K562 (cell line): ENCODE measurements at regions not wholly inside any gene's neighbourhood (a gene's known extent, or its start where the extent isn't known, plus 50 kb on each side); places are given as distances from the start of the nearest gene placed in this dataset.

Experiments
- ATAC-seq: fragments of 200-7000 bp; cut with Tn5 transposase; 3 replicates; pipeline ENCODE4 v1.9.1; 2020; ENCODE audit warnings: moderate library complexity
- BruUV-seq: library from RNA; stranded (reverse); fragments of 400-500 nt; replicated peaks from 2 replicates; lab custom pipeline; 2021; lab: Mats Ljungman, UMichigan
- CTCF ChIA-PET: fragments of 300-600 bp; formaldehyde crosslinking; extraction: SDS; loops from one replicate; lab custom pipeline; 2021; ENCODE audit warnings: low intra/inter-chr PET ratio; lab: Yijun Ruan, JAX
- POLR2A ChIA-PET: fragments of 300-600, 350-650 bp; sonication (Branson Sonifier 250); formaldehyde crosslinking; extraction: SDS; loops from one replicate; lab custom pipeline; 2021; ENCODE audit warnings: antibody characterized with exemption, inconsistent platforms; lab: Yijun Ruan, JAX
- DNase-seq, 4 experiments: peaks; one replicate each; pipeline versions ENCODE4 v3.0.0 to v3.0.0-alpha.2; 2011 to 2018; ENCODE audit warnings: low spot score in 3 of 4, mixed read lengths in 3 of 4; ENCODE audit errors: extremely low read depth in 1 of 4
- FAIRE-seq: peaks from 2 replicates; lab custom pipeline; 2011; peaks lifted over from hg19 to GRCh38; lab: Jason Lieb, UNC
- H2AFZ ChIP-seq: 2 replicates; pipeline ENCODE4 v1.6.0; 2011; ENCODE audit warnings: low read depth, low read length, control low read depth, inconsistent platforms
- H3K27ac ChIP-seq: fragments of 200-600 bp; 3 replicates; pipeline ENCODE4 v1.8.0; 2011; ENCODE audit warnings: low read depth, mild to moderate bottlenecking, control low read depth, inconsistent platforms, low read length, moderate library complexity, mixed read lengths; ENCODE audit errors: extremely low read depth
- H3K27me3 ChIP-seq, 2 experiments: fragments of 300-600 bp in 1 of 2; 2 replicates in 1 of 2; 3 replicates in 1 of 2; pipeline versions ENCODE4 v1.6.0 to v1.8.0; 2011; ENCODE audit warnings: inconsistent platforms in 2 of 2, low read length in 2 of 2, mild to moderate bottlenecking in 1 of 2, mixed read lengths in 1 of 2, moderate library complexity in 1 of 2; ENCODE audit not compliant: control insufficient read depth in 2 of 2, insufficient read depth in 2 of 2
- H3K36me3 ChIP-seq: fragments of 300-600 bp; 3 replicates; pipeline ENCODE4 v1.8.0; 2011; ENCODE audit warnings: mild to moderate bottlenecking, low read length, inconsistent platforms; ENCODE audit not compliant: control insufficient read depth, insufficient read depth
- H3K4me1 ChIP-seq, 2 experiments: fragments of 200-600 bp in 1 of 2; replicated peaks in 1 of 2; 2 replicates in 1 of 2; 3 replicates in 1 of 2; pipeline versions ENCODE4 v1.5.1 to v1.8.0; 2011; ENCODE audit warnings: inconsistent platforms in 2 of 2, low read length in 2 of 2, mild to moderate bottlenecking in 1 of 2, mixed read lengths in 1 of 2, moderate library complexity in 1 of 2; ENCODE audit not compliant: control insufficient read depth in 2 of 2, insufficient read depth in 2 of 2
- H3K4me2 ChIP-seq: 2 replicates; pipeline ENCODE4 v1.6.1; 2011; ENCODE audit warnings: low read length, control low read depth, inconsistent platforms, mixed read lengths; ENCODE audit not compliant: insufficient read depth
- H3K4me3 ChIP-seq: fragments of 200-600 bp; sonication (generic), shearing (Covaris generic); 2 replicates; pipeline ENCODE4 v1.5.1; 2016; ENCODE audit warnings: control low read depth, inconsistent platforms
- H3K79me2 ChIP-seq: fragments of 200-600 bp; 3 replicates; pipeline ENCODE4 v1.8.0; 2011; ENCODE audit warnings: low read length, inconsistent platforms; ENCODE audit not compliant: control insufficient read depth, insufficient read depth
- H3K9ac ChIP-seq, 2 experiments: 2 replicates each; pipeline versions ENCODE4 v1.6.0 to v1.6.1; 2011; ENCODE audit warnings: low read depth in 2 of 2, low read length in 2 of 2, control low read depth in 1 of 2, inconsistent platforms in 1 of 2, mild to moderate bottlenecking in 1 of 2, mixed read lengths in 1 of 2; ENCODE audit not compliant: insufficient read depth in 1 of 2
- H3K9me1 ChIP-seq: one replicate; pipeline ENCODE4 v1.6.0; 2011; ENCODE audit warnings: inconsistent platforms, mild to moderate bottlenecking, low read length, moderate library complexity; ENCODE audit not compliant: control insufficient read depth, insufficient read depth
- H3K9me3 ChIP-seq: replicated peaks from 2 replicates; pipeline ENCODE4 v1.5.1; 2011; ENCODE audit warnings: low read depth, low read length, inconsistent platforms; ENCODE audit not compliant: control insufficient read depth, insufficient read depth
- H4K20me1 ChIP-seq: replicated peaks from 2 replicates; pipeline ENCODE4 v1.6.1; 2011; ENCODE audit warnings: low read length, inconsistent platforms, mixed read lengths; ENCODE audit not compliant: control insufficient read depth, insufficient read depth
- C11orf30 ChIP-seq: fragments of 450-650 bp; IDR thresholded peaks from 2 replicates; pipeline ENCODE4 v1.6.1; 2016; ENCODE audit warnings: low read depth, mild to moderate bottlenecking
- E2F1 ChIP-seq: sonication (generic); formaldehyde crosslinking; IDR thresholded peaks from 2 replicates; pipeline ENCODE4 v1.8.1; 2023; ENCODE audit warnings: mild to moderate bottlenecking, missing genetic modification reagents, moderate library complexity
- GTF2B ChIP-seq: IDR thresholded peaks from 2 replicates; pipeline ENCODE4 v1.6.1; 2011; ENCODE audit not compliant: insufficient read length; ENCODE audit errors: extremely low read depth
- HDAC8 ChIP-seq: fragments of 450-650 bp; IDR thresholded peaks from 2 replicates; pipeline ENCODE4 v1.6.1; 2016; ENCODE audit warnings: mild to moderate bottlenecking, missing genetic modification characterization, moderate library complexity, missing compliant biosample characterization
- HEY1 ChIP-seq: fragments of 250-450 bp; sonication (Bioruptor Pico); IDR thresholded peaks from 2 replicates; pipeline ENCODE4 v1.5.0; 2020; ENCODE audit warnings: mild to moderate bottlenecking, moderate library complexity, borderline replicate concordance
- HNRNPH1 ChIP-seq: fragments of 200-400 bp; formaldehyde crosslinking; optimal IDR thresholded peaks from 2 replicates; pipeline ENCODE3; 2017; ENCODE audit warnings: low read depth, mild to moderate bottlenecking, low read length, moderate library complexity
- ILF3 ChIP-seq: fragments of 450-650 bp; IDR thresholded peaks from 2 replicates; pipeline ENCODE4 v1.6.1; 2018; ENCODE audit warnings: antibody characterized with exemption, mild to moderate bottlenecking, moderate library complexity, borderline replicate concordance
- IRF2 ChIP-seq: sonication (generic); formaldehyde crosslinking; IDR thresholded peaks from 2 replicates; pipeline ENCODE4 v1.8.1; 2022; ENCODE audit warnings: mild to moderate bottlenecking, missing genetic modification reagents
- KAT8 ChIP-seq: fragments of 450-650 bp; IDR thresholded peaks from 2 replicates; pipeline ENCODE4 v1.6.1; 2016; ENCODE audit warnings: low read depth, mild to moderate bottlenecking
- NFXL1 ChIP-seq: fragments of 450-650 bp; formaldehyde crosslinking; IDR thresholded peaks from 2 replicates; pipeline ENCODE4 v1.4.0; 2021; ENCODE audit warnings: mild to moderate bottlenecking
- POLR2G ChIP-seq: fragments of 200-400 bp; formaldehyde crosslinking; IDR thresholded peaks from 2 replicates; pipeline ENCODE4 v1.6.1; 2017; ENCODE audit warnings: low read depth, mild to moderate bottlenecking, antibody characterized with exemption, low read length, moderate library complexity
- SRSF1 ChIP-seq: fragments of 200-400 bp; formaldehyde crosslinking; IDR thresholded peaks from 2 replicates; pipeline ENCODE4 v1.6.1; 2017; ENCODE audit warnings: mild to moderate bottlenecking, low read depth, low read length, moderate library complexity
- TBL1XR1 ChIP-seq, 2 experiments: IDR thresholded peaks; 2 replicates each; pipeline ENCODE4 v1.6.1; 2012; ENCODE audit warnings: improper control_type of control experiment in 2 of 2, low read length in 2 of 2, mild to moderate bottlenecking in 1 of 2
- TEAD4 ChIP-seq, 2 experiments: sonication (generic) in 1 of 2; formaldehyde crosslinking in 1 of 2; IDR thresholded peaks; 2 replicates each; pipeline versions ENCODE4 v1.6.1 to v1.8.0; 2012 to 2022; ENCODE audit warnings: borderline replicate concordance in 1 of 2, inconsistent platforms in 1 of 2, low read length in 1 of 2, mild to moderate bottlenecking in 1 of 2, missing genetic modification reagents in 1 of 2
- TGIF2 ChIP-seq: sonication (generic); formaldehyde crosslinking; IDR thresholded peaks from 2 replicates; pipeline ENCODE4 v1.8.1; 2022; ENCODE audit warnings: mild to moderate bottlenecking, missing genetic modification reagents, moderate library complexity
- USF2 ChIP-seq: sonication (generic); formaldehyde crosslinking; IDR thresholded peaks from 2 replicates; pipeline ENCODE4 v1.5.0; 2020; ENCODE audit warnings: missing genetic modification reagents
- ZNF644 ChIP-seq: fragments of 200-800 bp; sonication (Bioruptor generic); IDR thresholded peaks from 2 replicates; pipeline ENCODE4 v1.6.1; 2016; ENCODE audit warnings: low read depth, missing genetic modification characterization, missing compliant biosample characterization
- ZSCAN29 ChIP-seq: fragments of 450-650 bp; IDR thresholded peaks from 2 replicates; pipeline ENCODE4 v1.6.1; 2017
- WGBS: fragments of 100-300 bp; shearing (Covaris generic); methylation state at CpG from one replicate; pipeline ENCODE4 v1.1.6; 2016; ENCODE audit warnings: low coverage, mixed read lengths; ENCODE audit not compliant: insufficient coverage; ENCODE audit errors: missing lambda C conversion rate; 5-methylcytosine and 5-hydroxymethylcytosine counted together
- in situ Hi-C: fragments of 300-500 bp; cut with MboI; formaldehyde crosslinking; loops from 4 replicates; pipeline ENCODE4 v1.15.0; 2018; ENCODE audit warnings: inconsistent platforms, mixed read lengths
- intact Hi-C: fragments of 100-400 bp; cut with micrococcal nuclease; formaldehyde crosslinking; loops from 2 replicates; pipeline ENCODE4 v1.14.2; 2022
- TF ChIP-seq, protein P1 (sequence below): fragments of 250-450 bp; sonication (Bioruptor Pico); IDR thresholded peaks from 2 replicates; pipeline ENCODE4 v1.5.0; 2020; ENCODE audit warnings: mild to moderate bottlenecking, borderline replicate concordance

- TF ChIP-seq, protein P1, sequence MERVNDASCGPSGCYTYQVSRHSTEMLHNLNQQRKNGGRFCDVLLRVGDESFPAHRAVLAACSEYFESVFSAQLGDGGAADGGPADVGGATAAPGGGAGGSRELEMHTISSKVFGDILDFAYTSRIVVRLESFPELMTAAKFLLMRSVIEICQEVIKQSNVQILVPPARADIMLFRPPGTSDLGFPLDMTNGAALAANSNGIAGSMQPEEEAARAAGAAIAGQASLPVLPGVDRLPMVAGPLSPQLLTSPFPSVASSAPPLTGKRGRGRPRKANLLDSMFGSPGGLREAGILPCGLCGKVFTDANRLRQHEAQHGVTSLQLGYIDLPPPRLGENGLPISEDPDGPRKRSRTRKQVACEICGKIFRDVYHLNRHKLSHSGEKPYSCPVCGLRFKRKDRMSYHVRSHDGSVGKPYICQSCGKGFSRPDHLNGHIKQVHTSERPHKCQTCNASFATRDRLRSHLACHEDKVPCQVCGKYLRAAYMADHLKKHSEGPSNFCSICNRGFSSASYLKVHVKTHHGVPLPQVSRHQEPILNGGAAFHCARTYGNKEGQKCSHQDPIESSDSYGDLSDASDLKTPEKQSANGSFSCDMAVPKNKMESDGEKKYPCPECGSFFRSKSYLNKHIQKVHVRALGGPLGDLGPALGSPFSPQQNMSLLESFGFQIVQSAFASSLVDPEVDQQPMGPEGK, result no peak
- no peak for TF ChIP-seq ILF3
Observed at GRCh38 chr3:181633556-181633955, 78.2 kb upstream of the SOX2 start (continued).

- POLR2A ChIA-PET, result no interaction called here
- no peaks in the 10 kb centered on the region for H3K36me3 ChIP-seq
- no peak overlapping the region for H3K27ac ChIP-seq
Observed at GRCh38 chr3:181631901-181632300, 79.8 kb upstream of the SOX2 start.

More at GRCh38 chr3:181631901-181632300, 79.8 kb upstream of the SOX2 start:
- ATAC-seq (no peak), FAIRE-seq (no peak), DNase-seq (no peak)
- Histone ChIP-seq H3K4me3 (no peak overlapping the region), H3K4me1 (no peaks in the 10 kb centered on the region), H3K9me1 (no peaks in the 10 kb centered on the region), H3K79me2 (no peaks in the 10 kb centered on the region), H4K20me1 (no peaks in the 10 kb centered on the region), H3K9me3 (no peaks in the 10 kb centered on the region; the same call in 1 of the 2 replicates), H2AFZ (no peak overlapping the region), H3K4me2 (no peak overlapping the region), H3K9ac (no peak overlapping the region)
- intact Hi-C loops, result no loop called here
- CTCF ChIA-PET, result no interaction called here
- 2% methylated on average over 3 of the region's 3 CpGs for WGBS
- BruUV-seq, result no TSS peak
- in situ Hi-C loops, result no loop called here
- TF ChIP-seq HNRNPH1 (no peak), USF2 (no peak), NFXL1 (CRISPR knock-in tag) (no peak), SRSF1 (no peak), KAT8 (no peak), HEY1 (CRISPR knock-in tag) (no peak), TBL1XR1 (IDR thresholded peaks at IDR 0.05; ENCODE audit: low read length in 2 of 2) (no peak), ZNF644 (tag) (no peak), GTF2B (no peak), IRF2 (CRISPR knock-in tag) (no peak), POLR2G (no peak), HDAC8 (tag) (no peak), TEAD4 (IDR thresholded peaks at IDR 0.05; ENCODE audit: low read length) (no peak), TEAD4 (CRISPR knock-in tag; IDR thresholded peaks at IDR 0.05; ENCODE audit: borderline replicate concordance) (no peak), ZSCAN29 (no peak), TGIF2 (no peak), E2F1 (CRISPR knock-in tag) (no peak), C11orf30 (no peak)
- TF ChIP-seq, all 486 proteins: peak for 0
- no peaks in the 10 kb centered on the region for H3K27me3 ChIP-seq
